ENCODE measurements at regions not wholly inside any gene's neighbourhood (a gene's known extent, or its start where the extent isn't known, plus 50 kb on each side); places are given as distances from the start of the nearest gene placed in this dataset.
"Not testable (repeated sequence)": the region's sequence is repeated elsewhere in the genome, so short reads cannot be mapped to it uniquely, and the experiment has no call there.

GRCh38 chr13:50236898-50237318, 221.7 kb downstream of the KCNRG start:
- intact Hi-C loops (cut with DNase I) = no loop called here
- no peak for DNase-seq (ENCODE audit: low spot score)

GRCh38 chr13:50238922-50239321, 223.7 kb downstream of the KCNRG start:
- intact Hi-C loops (cut with DNase I) = no loop called here
- DNase-seq (ENCODE audit: low spot score) = no peak

- intact Hi-C loops (cut with DNase I) = no loop called here
- DNase-seq (ENCODE audit: low spot score) = no peak
These were observed 226.2 kb downstream of the KCNRG start for GRCh38 chr13:50241479-50241878.

GRCh38 chr13:50243931-50244330, 228.7 kb downstream of the KCNRG start:
- intact Hi-C loops (cut with DNase I) = no loop called here
- DNase-seq (ENCODE audit: low spot score) = no peak

GRCh38 chr13:50244355-50244712, 229.1 kb downstream of the KCNRG start:
- intact Hi-C loops (cut with DNase I) = no loop called here
- no peak for DNase-seq (ENCODE audit: low spot score)

GRCh38 chr13:50244713-50245574, 229.7 kb downstream of the KCNRG start:
- no peak for DNase-seq (ENCODE audit: low spot score)
- intact Hi-C loops (cut with DNase I) = no loop called here

GRCh38 chr13:50247223-50247622, 232.0 kb downstream of the KCNRG start:
- no peak for DNase-seq (ENCODE audit: low spot score)
- intact Hi-C loops (cut with DNase I) = no loop called here

GRCh38 chr13:50248516-50249143, 233.4 kb downstream of the KCNRG start:
- intact Hi-C loops (cut with DNase I) = no loop called here
- DNase-seq (ENCODE audit: low spot score) = no peak

GRCh38 chr13:50249144-50249521, 233.9 kb downstream of the KCNRG start:
- no peak for DNase-seq (ENCODE audit: low spot score)

GRCh38 chr13:50250401-50250800, 235.2 kb downstream of the KCNRG start:
- no peak for DNase-seq (ENCODE audit: low spot score)
- intact Hi-C loops (cut with DNase I) = no loop called here

More at GRCh38 chr13:50249144-50249521, 233.9 kb downstream of the KCNRG start:
- intact Hi-C loops (cut with DNase I) = no loop called here

GRCh38 chr13:50255639-50256038, 240.4 kb downstream of the KCNRG start:
- DNase-seq (ENCODE audit: low spot score) = no peak
- intact Hi-C loops (cut with DNase I) = no loop called here

- intact Hi-C loops (cut with DNase I); DNase-seq (ENCODE audit: low spot score): not testable (repeated sequence)
These were observed 241.5 kb downstream of the KCNRG start for GRCh38 chr13:50256536-50257321.

GRCh38 chr13:50257646-50258045, 242.4 kb downstream of the KCNRG start:
- DNase-seq (ENCODE audit: low spot score) = no peak
- intact Hi-C loops (cut with DNase I) = no loop called here

- no peak for DNase-seq (ENCODE audit: low spot score)
- intact Hi-C loops (cut with DNase I) = no loop called here
These were observed 246.1 kb downstream of the KCNRG start for GRCh38 chr13:50261130-50261901.

- no peak for DNase-seq (ENCODE audit: low spot score)
- intact Hi-C loops (cut with DNase I) = no loop called here
These were observed 251.8 kb downstream of the KCNRG start for GRCh38 chr13:50267066-50267465.

GRCh38 chr13:50267917-50268316, 252.7 kb downstream of the KCNRG start:
- intact Hi-C loops (cut with DNase I) = no loop called here
- no peak for DNase-seq (ENCODE audit: low spot score)

GRCh38 chr13:50268500-50268899, 253.3 kb downstream of the KCNRG start:
- no peak for DNase-seq (ENCODE audit: low spot score)
- intact Hi-C loops (cut with DNase I) = no loop called here

- intact Hi-C loops (cut with DNase I) = no loop called here
These were observed 258.9 kb downstream of the KCNRG start for GRCh38 chr13:50274181-50274580.

GRCh38 chr13:50275392-50276063, 260.3 kb downstream of the KCNRG start:
- intact Hi-C loops (cut with DNase I) = no loop called here
- no peak for DNase-seq (ENCODE audit: low spot score)

More at GRCh38 chr13:50274181-50274580, 258.9 kb downstream of the KCNRG start:
- no peak for DNase-seq (ENCODE audit: low spot score)

All from posterior vena cava (tissue), 2 donors.